SU-DHL-6 (cell line): ENCODE measurements at regions not wholly inside any gene's neighbourhood (a gene's known extent, or its start where the extent isn't known, plus 50 kb on each side); places are given as distances from the start of the nearest gene placed in this dataset.

Experiments
- H2AFZ ChIP-seq: fragments of 200-600 bp; sonication (generic); 2 replicates; pipeline ENCODE4 v1.6.1; 2014; ENCODE audit warnings: low read depth, mild to moderate bottlenecking, moderate library complexity, mixed read lengths, antibody characterized with exemption, low read length; ENCODE audit not compliant: severe bottlenecking
- H3F3A ChIP-seq: fragments of 200-600 bp; shearing (Covaris generic); 2 replicates; pipeline ENCODE4 v1.6.0; 2016; ENCODE audit warnings: antibody characterized with exemption, mild to moderate bottlenecking; ENCODE audit not compliant: insufficient read depth
- H3K27ac ChIP-seq: fragments of 200-600 bp; sonication (generic); 2 replicates; pipeline ENCODE4 v1.5.1; 2016; ENCODE audit warnings: low read depth, mild to moderate bottlenecking, low read length, moderate library complexity, mixed read lengths
- H3K27me3 ChIP-seq: fragments of 200-600 bp; sonication (generic), shearing (Covaris generic); 2 replicates; pipeline ENCODE4 v1.6.0; 2014; ENCODE audit warnings: mild to moderate bottlenecking, low read length
- H3K36me3 ChIP-seq: fragments of 200-600 bp; sonication (generic); 2 replicates; pipeline ENCODE4 v1.6.1; 2014; ENCODE audit warnings: mild to moderate bottlenecking, low read length, mixed read lengths
- H3K4me2 ChIP-seq: fragments of 300-600, 200-600 bp; shearing (Covaris generic), sonication (generic); 2 replicates; pipeline ENCODE4 v1.6.0; 2014; ENCODE audit warnings: low read length, low read depth, mild to moderate bottlenecking; ENCODE audit not compliant: poor library complexity, severe bottlenecking
- H3K4me3 ChIP-seq: fragments of 200-600 bp; sonication (generic); 2 replicates; pipeline ENCODE4 v1.5.1; 2014; ENCODE audit warnings: antibody characterized with exemption, low read length, mild to moderate bottlenecking, mixed read lengths; ENCODE audit not compliant: insufficient read depth, poor library complexity, severe bottlenecking
- H3K79me2 ChIP-seq: fragments of 200-600 bp; sonication (generic); 2 replicates; pipeline ENCODE4 v1.6.1; 2014; ENCODE audit warnings: mild to moderate bottlenecking, low read length, moderate library complexity; ENCODE audit not compliant: insufficient read depth
- H3K9ac ChIP-seq: fragments of 200-600 bp; sonication (generic); 2 replicates; pipeline ENCODE4 v1.7.0; 2014; ENCODE audit warnings: mild to moderate bottlenecking, low read length
- H3K9me2 ChIP-seq: fragments of 200-600 bp; sonication (generic); replicated peaks from 2 replicates; pipeline ENCODE4 v1.6.1; 2014; ENCODE audit warnings: low read length; ENCODE audit not compliant: insufficient read depth
- H3K9me3 ChIP-seq: fragments of 200-600 bp; sonication (generic); 2 replicates; pipeline ENCODE4 v1.6.1; 2014; ENCODE audit warnings: low read length, mixed read lengths; ENCODE audit not compliant: insufficient read depth
- H4K20me1 ChIP-seq: fragments of 200-600 bp; sonication (generic); 2 replicates; pipeline ENCODE4 v1.6.1; 2014; ENCODE audit warnings: low read depth, mild to moderate bottlenecking, antibody characterized with exemption, low read length, moderate library complexity, mixed read lengths
- EZH2phosphoT487 ChIP-seq: fragments of 200-600 bp; sonication (generic), shearing (Covaris generic); conservative IDR thresholded peaks from 2 replicates; pipeline ENCODE4 v1.6.1; 2018; ENCODE audit warnings: mild to moderate bottlenecking, antibody characterized with exemption, low read length, moderate library complexity, mixed read lengths
- TF ChIP-seq, protein P1 (sequence below): fragments of 200-600 bp; sonication (generic); IDR thresholded peaks from one replicate; pipeline ENCODE4 v1.5.1; 2017; ENCODE audit warnings: antibody characterized with exemption, mild to moderate bottlenecking, low read length, moderate library complexity; ENCODE audit not compliant: insufficient read depth, poor library complexity, severe bottlenecking

GRCh38 chr7:88357294-88357693 lies 50.6 kb upstream of the STEAP4 start:
- no peaks in the 10 kb centered on the region for H4K20me1 ChIP-seq
- H3K36me3 ChIP-seq, result no peaks in the 10 kb centered on the region
- H3F3A ChIP-seq, result no peaks in the 10 kb centered on the region
- H3K27ac ChIP-seq, result no peak overlapping the region
- no peak overlapping the region for H3K4me2 ChIP-seq
- TF ChIP-seq, protein P1, sequence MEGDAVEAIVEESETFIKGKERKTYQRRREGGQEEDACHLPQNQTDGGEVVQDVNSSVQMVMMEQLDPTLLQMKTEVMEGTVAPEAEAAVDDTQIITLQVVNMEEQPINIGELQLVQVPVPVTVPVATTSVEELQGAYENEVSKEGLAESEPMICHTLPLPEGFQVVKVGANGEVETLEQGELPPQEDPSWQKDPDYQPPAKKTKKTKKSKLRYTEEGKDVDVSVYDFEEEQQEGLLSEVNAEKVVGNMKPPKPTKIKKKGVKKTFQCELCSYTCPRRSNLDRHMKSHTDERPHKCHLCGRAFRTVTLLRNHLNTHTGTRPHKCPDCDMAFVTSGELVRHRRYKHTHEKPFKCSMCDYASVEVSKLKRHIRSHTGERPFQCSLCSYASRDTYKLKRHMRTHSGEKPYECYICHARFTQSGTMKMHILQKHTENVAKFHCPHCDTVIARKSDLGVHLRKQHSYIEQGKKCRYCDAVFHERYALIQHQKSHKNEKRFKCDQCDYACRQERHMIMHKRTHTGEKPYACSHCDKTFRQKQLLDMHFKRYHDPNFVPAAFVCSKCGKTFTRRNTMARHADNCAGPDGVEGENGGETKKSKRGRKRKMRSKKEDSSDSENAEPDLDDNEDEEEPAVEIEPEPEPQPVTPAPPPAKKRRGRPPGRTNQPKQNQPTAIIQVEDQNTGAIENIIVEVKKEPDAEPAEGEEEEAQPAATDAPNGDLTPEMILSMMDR, result no peak
- TF ChIP-seq EZH2phosphoT487, result no peak
- H3K9me3 ChIP-seq, result no peaks in the 10 kb centered on the region
- no peak overlapping the region for H3K9ac ChIP-seq
- no peak overlapping the region for H2AFZ ChIP-seq
- H3K9me2 ChIP-seq, result no peaks in the 10 kb centered on the region
- no peaks in the 10 kb centered on the region for H3K79me2 ChIP-seq
- H3K27me3 ChIP-seq, result no peaks in the 10 kb centered on the region
- H3K4me3 ChIP-seq, result no peak overlapping the region
